Heart left ventricle (tissue), 16 donors: ENCODE measurements at regions not wholly inside any gene's neighbourhood (a gene's known extent, or its start where the extent isn't known, plus 50 kb on each side); places are given as distances from the start of the nearest gene placed in this dataset.

Experiments used
- ATAC-seq, 4 donors: fragments of 200-7000 bp; cut with Tn5 transposase; one replicate each; pipeline ENCODE4 v1.9.1; 2020 to 2022; ENCODE audit warnings: moderate library complexity in 4 of 4, mild to moderate bottlenecking in 3 of 4, moderate number of reproducible peaks in 1 of 4
- DNase-seq, 5 donors: peaks; one replicate each; pipeline ENCODE4 v3.0.0-alpha.2; 2020
- H3K27ac ChIP-seq, 12 donors: fragments of 200-600 bp; sonication (generic) in 4 of 12; one replicate each; pipeline versions ENCODE4 v1.5.0 to v1.8.0; 2016 to 2022; ENCODE audit warnings: mild to moderate bottlenecking in 2 of 12
- H3K27me3 ChIP-seq, 9 donors: fragments of 200-600 bp; sonication (generic) in 2 of 9; one replicate each; pipeline versions ENCODE4 v1.5.1 to v1.8.0; 2016 to 2022; ENCODE audit warnings: mild to moderate bottlenecking in 3 of 9
- H3K36me3 ChIP-seq, 9 donors: fragments of 200-600 bp; sonication (generic) in 2 of 9; one replicate each; pipeline versions ENCODE4 v1.5.0 to v1.8.0; 2018 to 2022; ENCODE audit warnings: mild to moderate bottlenecking in 2 of 9
- H3K4me1 ChIP-seq, 12 donors: fragments of 200-600 bp; sonication (generic) in 4 of 12; one replicate each; pipeline versions ENCODE4 v1.5.0 to v1.8.0; 2016 to 2022; ENCODE audit warnings: mild to moderate bottlenecking in 3 of 12
- H3K4me3 ChIP-seq, 12 donors: fragments of 200-600 bp; sonication (generic) in 4 of 12; one replicate each; pipeline versions ENCODE4 v1.5.0 to v1.8.0; 2017 to 2022; ENCODE audit warnings: mild to moderate bottlenecking in 9 of 12, moderate library complexity in 4 of 12
- H3K9me3 ChIP-seq, 12 donors: fragments of 200-600 bp; sonication (generic) in 4 of 12; one replicate each; pipeline versions ENCODE4 v1.5.0 to v1.8.0; 2016 to 2022; ENCODE audit warnings: mild to moderate bottlenecking in 1 of 12
- POLR2A ChIP-seq, 2 donors: fragments of 450-650 bp; IDR thresholded peaks; one replicate each; pipeline ENCODE4 v1.6.1; 2017; ENCODE audit warnings: antibody characterized with exemption in 2 of 2, mild to moderate bottlenecking in 2 of 2, moderate library complexity in 2 of 2
- WGBS, 4 donors: extraction: QIAGEN DNeasy Blood & Tissue Kit in 2 of 4; methylation state at CpG; one replicate each; pipeline versions ENCODE4 v1.1.5 to v1.1.7; 2013 to 2018; 5-methylcytosine and 5-hydroxymethylcytosine counted together
- intact Hi-C, 10 donors: fragments of 100-400 bp; cut with DNase I; formaldehyde crosslinking; loops; one replicate each; pipeline versions ENCODE4 v1.11.1 to v1.14.2; 2022
- TF ChIP-seq, protein P1 (sequence below), 12 donors: fragments of 200-600 bp; sonication (generic) in 4 of 12; IDR thresholded peaks; one replicate each; pipeline versions ENCODE4 v1.5.0 to v1.8.0; 2018 to 2022; ENCODE audit warnings: antibody characterized with exemption in 12 of 12, mild to moderate bottlenecking in 5 of 12
- donor health status: ischemic (EF 13 %, LVEDD 7.1; RV severe dilation, severe dysfunction).
- donor health status: healthy with polysubstance abuse.
- donor health status: DM: no; HTN: yes; CAD: no.
- donor health status: DM: no; HTN: no; CAD: no.
- donor health status: ischemic (EF 25% LVEDD 6.9; RV normal size, moderate dysfunction).
- donor health status: ischemic (EF 25% LVEDD 5.7; RV mildly dilated, moderate dysfunction).
- donor health status: healthy.
- donor health status: DM: yes; HTN: yes; CAD: no.
- donor health status: ischemic (EF 35%, LVEDD 5.7; RV mildly dilated, moderate dysfunction).
- donor health status: nonischemic (EF 11% LVEDD 7.7; RV severe dilation, severe dysfunction).
- donor health status: DM: yes; HTN: yes; CAD: no.
- donor health status: PGD.
- donor health status: ischemic (EF 29% LVEDD 5.4; RV normal size, mild dysfunction).
- donor health status: nonischemic (EF 23%, LVEDD 6.1; RV moderate dilation, normal function).

DNA sequence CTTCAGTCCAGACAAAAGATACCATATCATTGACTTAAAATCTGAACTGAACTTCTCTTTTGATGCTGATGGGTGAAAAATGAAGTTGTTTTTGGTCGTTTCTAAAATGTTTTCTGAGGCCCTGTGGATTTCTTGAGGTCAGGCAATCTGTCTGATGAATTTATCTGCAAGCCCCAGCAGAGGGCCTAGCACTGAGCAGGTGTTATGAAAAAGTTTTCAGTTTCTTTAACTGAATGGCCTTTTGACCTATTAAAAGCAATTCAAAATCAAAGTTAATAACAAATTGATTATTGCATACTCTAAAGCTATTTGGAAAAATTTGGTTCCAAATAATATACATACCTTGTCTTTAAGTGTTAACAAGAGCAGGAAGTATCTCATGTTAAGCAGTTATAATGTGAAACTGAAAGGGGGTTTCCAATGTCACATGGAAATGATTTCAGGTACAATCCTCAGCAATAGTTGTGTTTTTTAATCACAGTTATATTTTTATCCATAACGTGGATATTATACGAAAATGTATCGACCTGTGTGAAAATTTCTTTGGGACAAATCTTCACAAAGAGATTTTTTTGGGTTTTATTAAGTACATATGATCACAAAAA lies 285.0 kb downstream of the SPANXN1 start:
- WGBS, 4 donors: 40 to 56% (median 48%) methylated on average over 4 of the region's 4 CpGs
- Histone ChIP-seq H3K27me3 (no peaks in the 10 kb centered on the region), H3K4me1 (no peaks in the 10 kb centered on the region), H3K9me3 (no peaks in the 10 kb centered on the region), H3K36me3 (no peaks in the 10 kb centered on the region), H3K4me3 (no peak overlapping the region), H3K27ac (no peak overlapping the region)
- no peak for ATAC-seq
- intact Hi-C loops: no loop called here
- TF ChIP-seq, protein P1, sequence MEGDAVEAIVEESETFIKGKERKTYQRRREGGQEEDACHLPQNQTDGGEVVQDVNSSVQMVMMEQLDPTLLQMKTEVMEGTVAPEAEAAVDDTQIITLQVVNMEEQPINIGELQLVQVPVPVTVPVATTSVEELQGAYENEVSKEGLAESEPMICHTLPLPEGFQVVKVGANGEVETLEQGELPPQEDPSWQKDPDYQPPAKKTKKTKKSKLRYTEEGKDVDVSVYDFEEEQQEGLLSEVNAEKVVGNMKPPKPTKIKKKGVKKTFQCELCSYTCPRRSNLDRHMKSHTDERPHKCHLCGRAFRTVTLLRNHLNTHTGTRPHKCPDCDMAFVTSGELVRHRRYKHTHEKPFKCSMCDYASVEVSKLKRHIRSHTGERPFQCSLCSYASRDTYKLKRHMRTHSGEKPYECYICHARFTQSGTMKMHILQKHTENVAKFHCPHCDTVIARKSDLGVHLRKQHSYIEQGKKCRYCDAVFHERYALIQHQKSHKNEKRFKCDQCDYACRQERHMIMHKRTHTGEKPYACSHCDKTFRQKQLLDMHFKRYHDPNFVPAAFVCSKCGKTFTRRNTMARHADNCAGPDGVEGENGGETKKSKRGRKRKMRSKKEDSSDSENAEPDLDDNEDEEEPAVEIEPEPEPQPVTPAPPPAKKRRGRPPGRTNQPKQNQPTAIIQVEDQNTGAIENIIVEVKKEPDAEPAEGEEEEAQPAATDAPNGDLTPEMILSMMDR (IDR thresholded peaks at IDR 0.05): no peak
- TF ChIP-seq POLR2A (IDR thresholded peaks at IDR 0.05): no peak
- DNase-seq: no peak

DNA sequence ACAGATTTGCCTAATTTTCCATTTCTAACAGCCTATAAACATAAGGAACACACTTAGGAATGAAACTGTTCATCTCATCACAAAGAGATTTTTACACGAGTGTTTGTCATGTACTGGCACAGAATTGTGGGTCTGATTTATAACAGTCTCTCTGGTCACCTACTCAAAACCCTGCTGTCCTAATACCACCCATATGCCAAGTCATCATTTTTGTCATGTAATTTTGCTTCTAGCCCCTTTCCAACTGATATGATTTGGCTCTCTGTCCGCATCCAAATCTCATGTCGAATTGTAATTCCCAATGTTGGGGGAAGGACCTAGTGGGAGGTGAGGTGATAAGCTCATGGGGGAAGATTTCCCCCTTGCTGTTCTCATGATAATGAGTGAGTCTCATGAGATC lies 284.1 kb upstream of the SLITRK2 start:
- no peak for ATAC-seq
- H3K27me3 ChIP-seq: no peaks in the 10 kb centered on the region
- H3K4me3 ChIP-seq: no peak overlapping the region
- H3K4me1 ChIP-seq: no peaks in the 10 kb centered on the region
- no peak for DNase-seq
- H3K36me3 ChIP-seq: no peaks in the 10 kb centered on the region
- no peak overlapping the region for H3K27ac ChIP-seq
- no peaks in the 10 kb centered on the region for H3K9me3 ChIP-seq
- WGBS, 4 donors: 74 to 81% (median 79%) methylated on average over 3 of the region's 3 CpGs
- intact Hi-C loops: no loop called here
- TF ChIP-seq, protein P1 (IDR thresholded peaks at IDR 0.05): no peak
- no peak for TF ChIP-seq POLR2A (IDR thresholded peaks at IDR 0.05)

DNA sequence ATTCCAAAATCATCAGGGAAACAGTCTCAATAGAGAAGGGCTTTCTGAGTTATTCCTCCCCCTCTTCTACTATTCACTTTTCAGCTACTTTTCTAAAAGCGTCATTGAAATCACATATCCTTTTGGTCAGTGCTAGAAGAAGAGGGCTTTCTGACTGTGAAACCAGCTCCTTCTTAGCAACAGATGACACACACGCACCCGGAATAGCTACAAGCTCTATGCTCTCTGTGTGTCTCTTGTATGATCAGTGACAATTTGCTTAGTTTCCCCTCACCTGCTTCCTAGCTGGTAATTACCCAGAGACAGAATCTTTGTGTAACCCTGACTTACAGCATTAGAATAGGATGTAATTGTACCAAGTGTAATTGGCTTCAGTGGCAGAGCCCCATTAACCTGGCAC lies 268.1 kb upstream of the SLITRK2 start:
- no peak for DNase-seq
- Histone ChIP-seq H3K9me3 (peaks cover 0 to 4% (median 0%) of the 10 kb centered on the region in 12 donors), H3K27ac (no peak overlapping the region), H3K27me3 (no peaks in the 10 kb centered on the region), H3K4me3 (no peak overlapping the region), H3K4me1 (no peaks in the 10 kb centered on the region), H3K36me3 (no peaks in the 10 kb centered on the region)
- TF ChIP-seq, protein P1 (IDR thresholded peaks at IDR 0.05): no peak
- TF ChIP-seq POLR2A (IDR thresholded peaks at IDR 0.05): no peak
- intact Hi-C loops: loop anchor here in 1 of 10 donors (1.0 kb wide), 1 partner anchor 9 kb away; no protein-coding TSS in a partner anchor
- WGBS, 4 donors: 77 to 88% (median 83%) methylated on average over 3 of the region's 3 CpGs
- ATAC-seq: no peak

DNA sequence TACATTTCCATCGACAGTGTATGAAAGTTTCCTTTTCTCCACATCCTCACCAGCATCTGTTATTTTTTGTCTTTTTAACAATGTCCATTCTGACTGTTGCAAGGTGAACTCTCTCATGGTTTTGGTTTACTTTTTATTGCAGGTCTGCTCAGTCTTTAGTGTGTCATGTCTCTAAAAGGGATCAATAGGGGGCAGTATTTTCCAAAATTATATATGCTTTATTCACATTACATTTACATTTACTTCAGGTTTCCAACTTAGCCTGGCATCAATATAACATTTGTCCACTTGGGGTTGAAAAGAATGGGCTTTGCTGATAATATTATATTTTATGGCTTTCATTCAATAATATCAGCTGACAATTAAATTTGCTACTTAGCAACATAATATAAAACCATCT lies 265.0 kb upstream of the SLITRK2 start:
- ATAC-seq (no peak), DNase-seq (no peak)
- no peaks in the 10 kb centered on the region for H3K4me1 ChIP-seq
- no peaks in the 10 kb centered on the region for H3K27me3 ChIP-seq
- H3K9me3 ChIP-seq: peaks cover 0 to 4% (median 0%) of the 10 kb centered on the region in 12 donors
- TF ChIP-seq, protein P1 (IDR thresholded peaks at IDR 0.05): no peak
- TF ChIP-seq POLR2A (IDR thresholded peaks at IDR 0.05): no peak
- intact Hi-C loops: no loop called here
- H3K4me3 ChIP-seq: no peak overlapping the region
- no peak overlapping the region for H3K27ac ChIP-seq
- no peaks in the 10 kb centered on the region for H3K36me3 ChIP-seq
- WGBS, 4 donors: 40 to 56% (median 49%) methylated on average over 1 of the region's 1 CpG
